Esophagus muscularis mucosa (tissue), 4 donors: ENCODE measurements at regions not wholly inside any gene's neighbourhood (a gene's known extent, or its start where the extent isn't known, plus 50 kb on each side); places are given as distances from the start of the nearest gene placed in this dataset.

Experiments
- EP300 ChIP-seq: sonication (generic); formaldehyde crosslinking; IDR thresholded peaks from one replicate; pipeline ENCODE4 v1.6.1; 2017; ENCODE audit warnings: antibody characterized with exemption
- POLR2A ChIP-seq: fragments of 450-650 bp; IDR thresholded peaks from one replicate; pipeline ENCODE4 v1.6.1; 2017; ENCODE audit warnings: antibody characterized with exemption, moderate library complexity, mild to moderate bottlenecking, low read depth
- POLR2AphosphoS5 ChIP-seq, 2 donors: sonication (generic); formaldehyde crosslinking; IDR thresholded peaks; one replicate each; pipeline ENCODE4 v1.6.1; 2017; ENCODE audit warnings: antibody characterized with exemption in 2 of 2
- TF ChIP-seq, protein P1 (sequence below), 3 experiments: fragments of 200-600 bp in 2 of 3; fragments of 450-650 bp in 1 of 3; sonication (generic) in 2 of 3; IDR thresholded peaks; one replicate each; pipeline ENCODE4 v1.5.1; 2017 to 2019; ENCODE audit warnings: antibody characterized with exemption in 3 of 3, mild to moderate bottlenecking in 2 of 3, moderate library complexity in 1 of 3

- TF ChIP-seq POLR2A (no peak), EP300 (no peak), POLR2AphosphoS5 (IDR thresholded peaks at IDR 0.05) (no peak)
- TF ChIP-seq, protein P1, sequence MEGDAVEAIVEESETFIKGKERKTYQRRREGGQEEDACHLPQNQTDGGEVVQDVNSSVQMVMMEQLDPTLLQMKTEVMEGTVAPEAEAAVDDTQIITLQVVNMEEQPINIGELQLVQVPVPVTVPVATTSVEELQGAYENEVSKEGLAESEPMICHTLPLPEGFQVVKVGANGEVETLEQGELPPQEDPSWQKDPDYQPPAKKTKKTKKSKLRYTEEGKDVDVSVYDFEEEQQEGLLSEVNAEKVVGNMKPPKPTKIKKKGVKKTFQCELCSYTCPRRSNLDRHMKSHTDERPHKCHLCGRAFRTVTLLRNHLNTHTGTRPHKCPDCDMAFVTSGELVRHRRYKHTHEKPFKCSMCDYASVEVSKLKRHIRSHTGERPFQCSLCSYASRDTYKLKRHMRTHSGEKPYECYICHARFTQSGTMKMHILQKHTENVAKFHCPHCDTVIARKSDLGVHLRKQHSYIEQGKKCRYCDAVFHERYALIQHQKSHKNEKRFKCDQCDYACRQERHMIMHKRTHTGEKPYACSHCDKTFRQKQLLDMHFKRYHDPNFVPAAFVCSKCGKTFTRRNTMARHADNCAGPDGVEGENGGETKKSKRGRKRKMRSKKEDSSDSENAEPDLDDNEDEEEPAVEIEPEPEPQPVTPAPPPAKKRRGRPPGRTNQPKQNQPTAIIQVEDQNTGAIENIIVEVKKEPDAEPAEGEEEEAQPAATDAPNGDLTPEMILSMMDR (IDR thresholded peaks at IDR 0.05), result no peak
Observed at GRCh38 chr1:188427642-188428041, 1598.9 kb downstream of the PLA2G4A start.
